Calu3 (cell line): ENCODE measurements at regions not wholly inside any gene's neighbourhood (a gene's known extent, or its start where the extent isn't known, plus 50 kb on each side); places are given as distances from the start of the nearest gene placed in this dataset.

Experiments used
- BruUV-seq: library from RNA; stranded (reverse); fragments of 400-500 nt; replicated peaks from 2 replicates; lab custom pipeline; 2021; lab: Mats Ljungman, UMichigan
- CTCF ChIA-PET: fragments of 300-600 bp; sonication (Branson Sonifier 250); formaldehyde crosslinking; loops from one replicate; lab custom pipeline; 2022; ENCODE audit warnings: antibody characterized with exemption; lab: Charles Lee
- DNase-seq: peaks from one replicate; pipeline ENCODE4 v3.0.0; 2022
- H3K27ac Mint-ChIP-seq: one replicate; pipeline ENCODE4 v1.8.0; 2022; ENCODE audit warnings: mixed read lengths; ENCODE audit not compliant: unreplicated experiment
- H3K27me3 Mint-ChIP-seq: one replicate; pipeline ENCODE4 v1.8.0; 2022; ENCODE audit warnings: mixed read lengths; ENCODE audit not compliant: unreplicated experiment
- H3K36me3 Mint-ChIP-seq: one replicate; pipeline ENCODE4 v1.8.0; 2022; ENCODE audit warnings: mild to moderate bottlenecking, moderate library complexity, mixed read lengths; ENCODE audit not compliant: insufficient read depth, unreplicated experiment
- H3K4me1 Mint-ChIP-seq: one replicate; pipeline ENCODE4 v1.8.0; 2022; ENCODE audit warnings: mild to moderate bottlenecking, low read depth, mixed read lengths; ENCODE audit not compliant: unreplicated experiment
- H3K4me3 Mint-ChIP-seq: one replicate; pipeline ENCODE4 v1.8.0; 2022; ENCODE audit warnings: mild to moderate bottlenecking, low read depth, moderate library complexity, mixed read lengths; ENCODE audit not compliant: unreplicated experiment
- H3K9me3 Mint-ChIP-seq: one replicate; pipeline ENCODE4 v1.8.0; 2022; ENCODE audit warnings: low read depth, mixed read lengths; ENCODE audit not compliant: unreplicated experiment
- CTCF ChIP-seq: fragments of 200-600 bp; IDR thresholded peaks from one replicate; pipeline ENCODE4 v1.8.0; 2022; ENCODE audit warnings: antibody characterized with exemption; ENCODE audit not compliant: unreplicated experiment
- intact Hi-C: fragments of 100-400 bp; cut with micrococcal nuclease; formaldehyde crosslinking; loops from one replicate; pipeline ENCODE4 v1.10.0; 2022; ENCODE audit not compliant: unreplicated experiment

- no peak for DNase-seq
- H3K4me3 Mint-ChIP-seq: no peak overlapping the region
- H3K27me3 Mint-ChIP-seq: peaks cover 56% of the 10 kb centered on the region
- intact Hi-C loops: no loop called here
- H3K36me3 Mint-ChIP-seq: no peaks in the 10 kb centered on the region
- CTCF ChIA-PET: interaction anchor here (0.6 kb wide), 1 partner anchor 121 kb away, joined by 4 read pairs; no protein-coding TSS in a partner anchor
- peaks cover 2% of the 10 kb centered on the region for H3K9me3 Mint-ChIP-seq
- TF ChIP-seq CTCF: no peak
- no peaks in the 10 kb centered on the region for H3K4me1 Mint-ChIP-seq
- H3K27ac Mint-ChIP-seq: no peak overlapping the region
- BruUV-seq: no TSS peak
Observed at GRCh38 chr5:155091063-155091648, 77.6 kb downstream of the KIF4B start.

GRCh38 chr5:155091768-155092717 is 78.5 kb downstream of the KIF4B start:
- Mint-ChIP-seq H3K9me3 (peaks cover 2% of the 10 kb centered on the region), H3K4me3 (no peak overlapping the region), H3K27me3 (peaks cover 55% of the 10 kb centered on the region), H3K27ac (no peak overlapping the region), H3K4me1 (no peaks in the 10 kb centered on the region), H3K36me3 (no peaks in the 10 kb centered on the region)
- no TSS peak for BruUV-seq
- CTCF ChIA-PET: interaction anchor here (0.6 kb wide), 1 partner anchor 8 kb away, joined by 3 read pairs; no protein-coding TSS in a partner anchor
- no peak for TF ChIP-seq CTCF
- DNase-seq: no peak
- intact Hi-C loops: no loop called here

GRCh38 chr5:155094455-155094854 is 80.9 kb downstream of the KIF4B start:
- peaks cover 2% of the 10 kb centered on the region for H3K9me3 Mint-ChIP-seq
- H3K27me3 Mint-ChIP-seq: peaks cover 52% of the 10 kb centered on the region
- H3K36me3 Mint-ChIP-seq: no peaks in the 10 kb centered on the region
- H3K4me3 Mint-ChIP-seq: no peak overlapping the region
- CTCF ChIA-PET: no interaction called here
- TF ChIP-seq CTCF: no peak
- H3K27ac Mint-ChIP-seq: no peak overlapping the region
- no TSS peak for BruUV-seq
- intact Hi-C loops: no loop called here
- H3K4me1 Mint-ChIP-seq: no peaks in the 10 kb centered on the region
- DNase-seq: no peak

- Mint-ChIP-seq H3K27ac (no peak overlapping the region), H3K27me3 (peaks cover 65% of the 10 kb centered on the region), H3K4me3 (no peak overlapping the region), H3K4me1 (no peaks in the 10 kb centered on the region), H3K9me3 (peaks cover 2% of the 10 kb centered on the region), H3K36me3 (no peaks in the 10 kb centered on the region)
- DNase-seq: no peak
- CTCF ChIA-PET: no interaction called here
- no peak for TF ChIP-seq CTCF
- BruUV-seq: no TSS peak
- intact Hi-C loops: no loop called here
Observed at GRCh38 chr5:155097995-155098394, 84.4 kb downstream of the KIF4B start.
